GM18909 (cell line): ENCODE measurements at regions not wholly inside any gene's neighbourhood (a gene's known extent, or its start where the extent isn't known, plus 50 kb on each side); places are given as distances from the start of the nearest gene placed in this dataset.

Experiments used
- ATAC-seq: cut with Tn5 transposase; IDR thresholded peaks from one replicate; pipeline ENCODE4 v1.9.1; 2021; ENCODE audit warnings: mild to moderate bottlenecking; ENCODE audit not compliant: unreplicated experiment, poor library complexity

DNA sequence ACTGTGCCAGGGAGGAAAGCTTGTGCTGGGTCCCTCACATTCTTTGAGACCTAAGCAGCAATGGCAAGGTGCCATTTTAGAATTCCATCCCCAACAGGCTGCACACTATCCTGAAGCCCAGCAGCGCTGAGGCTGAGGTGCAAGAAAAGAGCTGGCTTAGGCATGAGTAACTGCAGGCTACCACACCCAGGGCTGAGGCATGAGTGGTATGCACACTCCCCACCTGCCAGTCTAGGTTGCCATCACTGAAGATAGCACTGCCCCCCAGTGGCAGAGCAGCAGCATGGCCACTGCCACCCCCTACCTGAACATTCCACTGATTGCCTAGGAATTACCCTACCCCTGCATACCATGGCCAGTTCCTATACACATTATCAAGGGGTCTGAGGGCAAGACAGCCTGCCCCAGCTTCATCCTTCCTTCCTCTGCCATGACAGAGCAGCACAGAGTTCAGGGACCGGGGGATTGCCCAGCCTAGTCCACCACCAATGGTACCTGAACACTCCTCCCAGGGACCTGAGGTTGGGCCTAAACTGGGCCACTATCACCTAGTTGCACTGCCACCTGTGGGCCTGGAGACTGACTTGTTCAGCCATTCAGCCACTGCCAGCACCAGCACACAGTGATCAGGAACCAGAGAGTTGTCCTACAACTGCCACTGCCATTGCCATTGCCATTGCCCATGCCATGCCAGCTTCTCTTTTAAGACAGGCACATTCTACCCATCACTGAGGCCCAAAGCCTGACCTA, 129.8 kb downstream of the SATB1 start:
- peak; percentile 99 for ATAC-seq

DNA sequence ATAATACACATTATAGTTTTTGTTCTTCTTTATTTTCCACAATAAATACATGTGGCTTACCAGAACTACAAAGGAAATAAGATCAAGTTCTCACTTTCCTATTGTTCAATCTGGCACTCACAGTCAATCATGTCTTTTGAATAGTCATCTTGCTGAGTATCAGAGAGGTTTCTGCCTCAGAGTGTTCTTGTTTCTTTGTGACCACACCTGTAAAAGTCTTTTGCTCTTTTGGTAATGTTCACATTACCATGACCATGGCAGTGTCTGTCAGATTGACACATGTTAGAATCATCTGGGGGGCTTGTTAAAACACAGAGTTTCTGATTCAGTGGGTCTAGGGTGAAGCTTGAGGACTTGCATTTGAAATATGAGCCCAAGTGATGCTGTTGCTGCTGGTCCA, 135.0 kb downstream of the SATB1 start:
- ATAC-seq, result no peak

GRCh38 chr3:18288243-18288642, 136.9 kb downstream of the SATB1 start:
- ATAC-seq, result no peak

DNA sequence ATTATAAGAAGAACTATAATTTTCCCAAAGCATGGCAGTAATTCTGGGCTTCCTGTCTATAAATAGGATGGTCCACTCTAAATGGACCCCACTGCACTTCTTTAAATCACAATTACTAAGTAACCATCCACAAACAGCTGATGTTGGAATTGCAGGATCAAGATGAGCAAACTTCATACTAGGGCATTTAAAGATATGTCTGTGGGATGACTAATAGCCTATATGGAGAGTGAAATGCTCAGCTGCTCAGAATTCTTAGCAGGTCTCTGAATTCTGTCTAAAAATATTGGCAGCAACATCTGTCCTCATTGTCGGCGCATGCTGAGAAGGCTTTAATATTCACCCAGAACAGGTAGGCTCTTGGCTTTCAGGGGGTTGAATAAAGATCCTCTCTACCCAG, 140.4 kb downstream of the SATB1 start:
- no peak for ATAC-seq

DNA sequence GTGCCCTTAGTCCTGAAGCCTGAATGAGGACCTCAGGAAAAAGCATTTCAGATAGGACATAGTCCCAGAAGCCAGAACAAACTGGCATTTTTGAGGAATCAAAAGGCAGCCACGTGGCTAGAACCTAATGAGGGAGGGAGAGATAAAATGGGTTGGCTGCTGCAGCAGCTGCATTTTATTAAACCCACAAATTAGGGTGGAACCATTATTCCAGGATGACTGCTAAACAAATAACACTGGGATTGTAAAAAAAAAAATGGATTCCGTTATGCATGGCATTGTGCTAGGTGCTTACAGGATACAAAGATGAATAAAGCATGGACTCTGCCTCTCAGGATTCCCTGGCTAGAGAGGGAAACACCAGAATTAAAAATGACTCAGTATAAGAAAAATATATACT, 141.5 kb downstream of the SATB1 start:
- no peak for ATAC-seq

GRCh38 chr3:18282507-18282906, 142.6 kb downstream of the SATB1 start:
- no peak for ATAC-seq

GRCh38 chr3:18279226-18279737, 145.9 kb downstream of the SATB1 start:
- ATAC-seq, result no peak

- ATAC-seq, result no peak
Measured at GRCh38 chr3:18264853-18265252, 160.3 kb downstream of the SATB1 start.

- ATAC-seq, result no peak
Measured at GRCh38 chr3:18264361-18264760, 160.8 kb downstream of the SATB1 start.

GRCh38 chr3:18258492-18258891, 166.6 kb downstream of the SATB1 start:
- ATAC-seq, result peak; percentile 71

GRCh38 chr3:18252578-18252977, 172.6 kb downstream of the SATB1 start:
- no peak for ATAC-seq

GRCh38 chr3:18250991-18251390, 174.1 kb downstream of the SATB1 start:
- ATAC-seq, result no peak

DNA sequence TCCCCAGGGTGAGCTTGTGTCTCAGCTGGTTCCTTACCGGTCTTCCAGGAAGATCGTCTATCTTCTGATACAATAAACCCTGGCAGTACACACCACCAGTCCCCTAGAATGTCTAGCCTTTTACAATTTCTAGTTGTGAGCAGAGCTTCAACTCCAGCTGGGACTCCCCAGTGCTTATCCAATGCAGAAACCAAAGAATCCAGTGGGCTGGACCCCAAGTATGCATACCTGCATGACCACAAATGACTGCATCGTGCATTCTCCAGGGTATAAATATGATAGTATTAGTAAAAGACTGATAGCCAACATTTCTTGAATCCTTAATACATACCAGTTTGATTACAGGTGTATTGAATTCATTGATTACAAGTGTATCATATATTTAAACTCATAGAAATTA, 176.0 kb downstream of the SATB1 start:
- no peak for ATAC-seq

DNA sequence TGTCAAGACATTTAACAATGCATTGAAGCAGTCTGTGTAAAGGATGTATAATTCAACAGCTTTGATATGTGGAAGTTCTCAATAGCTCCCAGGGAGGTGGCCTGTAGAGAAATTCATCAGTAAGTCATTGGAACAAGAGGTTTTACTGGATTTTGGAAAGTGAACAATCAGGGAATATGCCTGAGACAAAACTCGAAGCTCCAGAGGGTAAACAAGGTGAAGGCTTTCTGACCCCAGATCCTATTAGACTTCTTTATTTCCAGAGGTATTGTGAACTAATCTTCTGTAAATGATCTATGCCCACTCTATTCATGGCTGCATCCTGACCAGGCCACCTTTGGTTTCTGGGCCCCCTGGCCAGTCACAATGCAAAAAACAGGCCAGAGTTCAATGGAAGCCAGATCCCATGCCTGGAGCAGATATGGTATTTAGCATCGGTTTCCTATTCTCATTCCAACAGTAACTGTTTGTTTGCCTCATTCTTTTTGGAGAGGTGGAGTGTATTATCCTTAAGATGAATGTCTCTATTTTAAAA, 177.3 kb downstream of the SATB1 start:
- no peak for ATAC-seq

DNA sequence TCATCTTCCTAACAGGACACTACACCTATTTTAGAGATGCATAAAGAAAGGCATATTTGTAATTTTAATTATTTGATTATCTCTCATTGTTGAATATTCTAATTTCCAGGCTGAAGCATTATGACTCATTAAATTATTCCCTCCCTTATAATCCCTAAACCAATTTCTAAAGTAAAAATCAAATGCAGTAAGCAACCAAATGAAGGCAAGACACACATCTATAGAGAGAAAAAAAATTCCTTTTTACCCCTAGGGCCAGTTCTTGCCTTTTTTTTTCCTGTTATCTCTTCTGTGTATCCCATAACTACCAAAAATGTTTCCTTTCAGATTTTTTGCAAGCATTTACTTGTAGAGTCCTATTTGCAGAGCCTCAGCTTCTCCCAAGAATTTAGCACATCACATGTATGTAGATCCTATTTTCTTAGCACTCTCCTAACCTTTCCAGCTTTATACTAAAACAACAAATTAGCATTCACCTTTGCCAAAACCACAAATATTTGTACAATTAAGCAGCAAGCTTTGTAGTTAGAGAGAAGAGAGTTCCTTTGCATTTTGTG, 177.9 kb downstream of the SATB1 start:
- ATAC-seq, result no peak

GRCh38 chr3:18246336-18247060, 178.6 kb downstream of the SATB1 start:
- no peak for ATAC-seq

GRCh38 chr3:18245721-18246120, 179.4 kb downstream of the SATB1 start:
- peak; percentile 78 for ATAC-seq

DNA sequence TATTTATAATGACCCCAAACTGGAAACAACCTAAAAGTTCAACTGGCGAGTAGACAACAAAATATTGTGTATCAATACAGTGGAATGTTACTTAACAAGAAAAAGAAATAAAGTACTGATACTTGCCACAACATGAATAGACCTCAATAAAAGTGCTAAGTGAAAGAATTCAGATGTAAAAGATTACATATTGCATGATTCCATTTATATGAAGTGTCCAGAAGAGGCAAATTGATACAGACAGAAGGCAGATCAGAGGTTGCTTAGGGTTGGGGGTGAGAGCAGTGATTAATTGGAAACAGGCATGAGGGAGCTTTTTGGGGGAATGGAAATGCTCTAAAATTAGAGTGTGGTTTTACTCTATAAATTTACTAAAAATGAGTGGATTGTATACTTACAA, 183.3 kb downstream of the SATB1 start:
- no peak for ATAC-seq

DNA sequence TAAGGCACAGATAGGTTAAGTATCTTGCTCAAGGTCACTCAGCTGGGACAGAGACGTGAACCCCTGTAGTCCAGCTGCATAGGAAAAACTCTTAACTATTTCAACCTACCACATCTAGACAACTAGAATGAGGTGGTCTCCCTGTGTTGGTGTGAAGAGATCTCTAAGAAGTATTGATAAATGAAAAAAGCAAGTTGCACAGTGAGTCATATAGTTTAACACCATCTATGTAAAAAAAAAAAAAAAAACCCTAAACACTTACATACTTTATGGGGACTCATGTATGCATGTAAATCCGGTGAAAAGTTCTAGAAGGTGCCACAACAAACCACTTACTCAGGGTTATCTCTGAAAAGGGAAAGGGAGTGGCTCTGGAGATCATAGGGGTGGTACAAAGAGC, 185.5 kb downstream of the SATB1 start:
- no peak for ATAC-seq

DNA sequence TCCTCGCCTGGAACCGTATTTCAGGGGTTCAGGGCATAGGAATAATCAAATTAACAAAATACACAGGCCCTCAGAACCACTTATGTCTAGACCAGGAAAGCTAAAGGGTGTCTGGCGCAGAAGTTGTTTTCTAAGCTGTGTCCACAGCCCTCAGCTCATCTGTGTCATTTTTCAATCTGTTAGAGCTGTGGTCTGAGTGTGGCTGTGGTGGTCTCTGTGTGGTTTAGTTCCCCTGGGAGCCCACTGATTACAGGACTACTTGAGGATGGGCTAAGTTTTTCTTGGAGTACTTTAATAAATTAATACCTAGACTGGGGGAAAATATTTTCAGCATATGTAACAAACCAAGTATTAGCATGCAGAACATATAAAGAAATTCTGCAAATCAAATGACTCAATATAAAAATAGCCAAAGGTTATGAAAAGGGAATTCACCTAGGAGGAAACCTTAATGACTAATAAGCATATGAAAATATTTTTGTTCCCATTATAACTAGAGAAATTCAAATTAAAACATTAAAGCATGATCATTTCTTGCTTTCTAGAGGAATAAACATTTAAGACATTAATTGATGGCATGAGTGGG, 186.3 kb downstream of the SATB1 start:
- no peak for ATAC-seq

DNA sequence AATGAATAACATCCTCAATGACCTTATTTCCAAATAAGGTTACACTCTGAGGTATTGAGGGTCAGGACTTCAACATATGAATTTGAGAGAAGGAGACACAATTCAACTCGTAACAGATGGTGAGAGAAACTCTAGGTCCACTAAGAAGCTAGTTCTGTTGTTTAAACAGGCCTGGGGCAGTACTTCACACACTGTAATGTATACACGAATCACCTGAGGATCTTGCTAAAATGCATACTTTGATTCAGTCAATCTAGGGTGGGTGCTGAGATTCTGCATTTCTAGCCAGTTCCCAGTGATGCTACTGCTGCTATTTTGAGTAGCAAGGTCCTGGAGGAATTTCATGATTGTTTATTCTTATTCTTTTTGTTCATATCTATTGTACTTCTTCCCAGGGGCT, 186.8 kb downstream of the SATB1 start:
- ATAC-seq, result no peak
